GM19240 (cell line): ENCODE measurements at regions not wholly inside any gene's neighbourhood (a gene's known extent, or its start where the extent isn't known, plus 50 kb on each side); places are given as distances from the start of the nearest gene placed in this dataset.

Source experiments
- DNase-seq: peaks from one replicate; pipeline ENCODE4 v3.0.0; 2011; ENCODE audit warnings: low spot score; ENCODE audit not compliant: insufficient read length

DNA sequence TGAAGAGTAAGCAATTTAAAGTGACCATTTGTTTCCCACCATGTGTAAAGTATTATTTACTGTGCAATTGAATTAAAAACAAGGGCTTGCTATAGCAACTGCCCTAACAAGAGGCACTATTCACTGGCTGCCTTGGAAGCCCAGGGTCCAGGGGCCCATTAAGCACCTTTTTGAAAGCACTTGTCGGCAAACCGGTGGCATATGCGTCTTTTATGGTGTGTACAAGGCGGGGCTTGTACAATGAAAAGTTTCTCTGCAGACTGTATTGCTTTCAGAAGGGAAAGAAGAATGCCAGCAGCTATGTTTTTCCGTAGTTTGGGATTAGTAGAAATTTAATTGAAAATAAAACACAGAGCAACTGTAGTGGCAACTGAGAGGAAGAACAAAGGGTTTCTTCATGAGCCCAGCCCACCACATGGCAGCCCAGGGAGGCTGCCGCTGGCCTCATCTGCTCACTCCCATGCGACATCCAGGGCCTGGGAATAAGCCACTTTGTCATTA is 279.5 kb upstream of the PARD3B start:
- DNase-seq, result no peak

DNA sequence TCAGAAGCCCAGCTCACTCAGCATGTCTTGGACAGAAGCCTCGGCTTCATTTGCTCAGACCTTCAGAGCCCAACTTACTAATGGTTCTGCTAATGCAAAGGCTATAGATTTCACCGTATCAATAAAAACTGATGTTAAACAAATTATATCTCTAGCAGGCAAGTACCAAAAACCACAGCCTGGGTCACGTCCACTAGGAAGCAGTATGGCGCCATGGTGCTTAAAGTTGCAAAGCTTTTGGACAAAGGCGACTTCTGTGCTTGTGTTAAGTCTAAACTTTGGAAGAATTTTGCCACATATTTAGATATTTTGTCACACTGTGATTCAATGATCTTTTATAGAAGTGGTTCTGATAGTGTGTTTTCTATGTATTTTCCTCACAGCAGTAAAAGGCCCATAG is 276.8 kb upstream of the PARD3B start:
- no peak for DNase-seq

GRCh38 chr2:204268971-204269370 is 276.3 kb upstream of the PARD3B start:
- no peak for DNase-seq

DNA sequence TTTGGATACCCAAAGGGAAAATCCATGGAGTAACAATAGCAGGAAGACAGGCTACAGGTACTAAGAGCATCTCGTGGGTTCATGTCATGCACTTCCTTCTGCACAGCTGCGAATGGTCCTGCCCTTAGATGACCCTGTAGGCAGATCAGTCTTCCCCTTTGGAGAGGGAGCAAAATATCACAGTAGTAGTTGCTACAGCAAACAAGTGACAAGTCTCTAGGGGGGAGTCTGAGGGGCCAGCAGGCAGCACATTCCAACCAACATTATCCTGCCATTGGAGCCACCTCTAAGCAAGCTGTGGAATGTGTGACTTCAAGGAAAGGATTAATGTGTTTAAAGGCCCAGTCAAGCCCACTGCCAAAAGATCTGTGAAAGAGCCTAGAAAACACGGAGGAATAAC is 273.2 kb upstream of the PARD3B start:
- no peak for DNase-seq

DNA sequence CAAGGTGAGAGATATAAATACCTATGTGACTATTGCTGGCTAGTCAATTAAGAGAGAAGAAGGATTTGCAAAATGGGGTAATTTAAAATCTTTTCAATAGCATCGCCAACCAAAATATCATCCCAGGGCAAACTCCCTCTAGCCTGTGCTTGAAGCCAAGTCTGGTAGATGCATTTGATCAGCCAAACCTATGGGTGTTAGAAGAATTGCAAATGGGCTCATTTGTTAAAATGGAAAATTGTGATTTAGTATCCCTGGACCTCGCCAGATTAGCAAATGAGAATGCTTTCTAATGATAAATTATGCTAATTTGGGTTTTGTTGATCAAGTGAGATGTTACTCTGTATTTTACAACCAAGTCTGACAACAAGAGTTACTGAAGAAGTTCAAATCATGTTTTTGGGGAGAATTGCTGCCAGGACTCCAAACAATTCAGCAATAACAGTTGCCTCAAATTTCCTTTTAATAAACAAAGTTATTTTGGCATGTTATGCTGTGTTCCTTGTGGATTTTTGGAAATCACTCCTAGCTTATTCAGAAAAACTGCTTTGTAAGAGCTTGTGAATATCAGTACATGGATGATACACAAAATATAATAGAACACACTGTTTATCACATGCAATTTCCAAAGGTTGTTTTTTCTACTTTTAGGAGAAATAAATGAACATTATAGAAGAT is 272.5 kb upstream of the PARD3B start:
- DNase-seq, result no peak

DNA sequence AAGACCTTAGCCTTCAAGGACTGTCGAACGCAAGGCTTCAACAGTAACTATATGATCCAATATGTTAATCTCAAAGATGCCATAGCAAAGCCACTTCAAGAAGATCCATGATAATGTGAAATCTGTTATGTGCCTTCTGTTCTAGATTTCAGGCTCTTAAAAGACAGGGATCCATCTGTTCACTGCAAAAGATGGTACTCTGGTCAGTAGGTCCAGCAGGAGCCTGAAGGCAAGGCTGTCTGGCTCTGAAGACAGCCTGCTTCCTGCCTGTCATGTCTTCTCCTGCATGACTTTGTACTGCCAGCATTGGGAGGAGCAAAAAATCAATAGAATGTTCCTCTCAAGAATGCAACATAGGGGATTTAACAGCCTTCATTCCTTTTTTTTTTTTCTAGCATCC is 270.8 kb upstream of the PARD3B start:
- DNase-seq, result no peak

GRCh38 chr2:204274991-204275390 is 270.3 kb upstream of the PARD3B start:
- no peak for DNase-seq

DNA sequence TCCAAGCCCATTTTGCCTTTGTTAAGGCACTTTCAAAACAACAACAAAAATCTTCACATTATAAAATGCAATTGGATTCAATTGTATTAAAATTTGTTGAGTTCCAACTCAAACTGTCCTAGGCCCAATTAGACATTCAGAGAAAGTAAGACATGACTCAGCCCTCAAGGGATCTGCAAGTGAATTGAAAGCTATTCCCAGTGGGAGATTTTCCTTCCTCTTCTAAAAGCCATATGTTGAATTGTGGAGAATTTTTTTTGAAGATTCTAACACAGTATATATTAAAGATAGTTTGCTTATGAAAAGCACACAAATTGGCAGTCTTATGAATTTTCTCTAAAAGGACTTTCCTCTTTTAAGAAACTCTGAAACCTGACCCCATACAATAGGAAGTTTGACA is 268.0 kb upstream of the PARD3B start:
- DNase-seq, result no peak

DNA sequence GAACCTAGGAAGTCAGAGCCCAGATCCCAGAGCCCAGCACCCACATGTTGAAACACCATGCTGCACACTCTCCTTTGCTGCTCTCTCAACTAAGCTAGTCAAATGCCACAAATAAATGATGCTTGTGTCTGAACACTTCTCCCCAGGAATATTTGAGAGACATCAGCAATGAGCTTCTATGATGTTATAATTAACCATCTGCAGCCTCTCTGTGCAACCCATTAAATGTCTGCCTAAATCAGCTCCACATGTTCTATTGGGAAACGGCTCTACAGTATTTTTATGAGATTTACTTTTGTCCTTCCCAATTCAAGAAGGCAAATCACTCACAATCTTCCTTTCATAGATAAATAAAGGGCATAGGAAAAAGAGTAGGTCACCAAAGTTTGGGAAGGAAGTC is 266.8 kb upstream of the PARD3B start:
- no peak for DNase-seq

- no peak for DNase-seq
Observed at GRCh38 chr2:204279819-204280218, 265.5 kb upstream of the PARD3B start.

- no peak for DNase-seq
Observed at GRCh38 chr2:204280262-204280668, 265.0 kb upstream of the PARD3B start.

DNA sequence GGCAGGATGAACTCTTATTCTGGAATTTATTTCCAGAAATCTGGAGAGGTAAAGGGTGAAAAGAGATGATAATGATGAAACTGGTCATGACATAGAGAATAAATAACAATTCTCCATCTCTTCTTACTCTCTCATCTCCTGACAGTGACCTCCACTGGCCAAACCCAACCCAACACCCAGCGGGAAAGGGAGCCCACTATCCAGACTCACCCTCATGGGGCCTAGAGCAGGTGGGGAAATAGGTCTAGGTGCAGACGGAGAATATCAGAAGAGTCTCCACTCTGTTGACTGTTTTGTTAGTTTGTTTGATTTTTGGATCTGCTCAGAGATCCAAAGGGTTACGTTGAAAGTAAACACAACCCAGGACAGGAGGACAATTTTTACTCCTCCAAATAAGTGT is 263.2 kb upstream of the PARD3B start:
- no peak for DNase-seq

- no peak for DNase-seq
Observed at GRCh38 chr2:204282525-204282924, 262.8 kb upstream of the PARD3B start.

- DNase-seq, result no peak
Observed at GRCh38 chr2:204289066-204289465, 256.2 kb upstream of the PARD3B start.

DNA sequence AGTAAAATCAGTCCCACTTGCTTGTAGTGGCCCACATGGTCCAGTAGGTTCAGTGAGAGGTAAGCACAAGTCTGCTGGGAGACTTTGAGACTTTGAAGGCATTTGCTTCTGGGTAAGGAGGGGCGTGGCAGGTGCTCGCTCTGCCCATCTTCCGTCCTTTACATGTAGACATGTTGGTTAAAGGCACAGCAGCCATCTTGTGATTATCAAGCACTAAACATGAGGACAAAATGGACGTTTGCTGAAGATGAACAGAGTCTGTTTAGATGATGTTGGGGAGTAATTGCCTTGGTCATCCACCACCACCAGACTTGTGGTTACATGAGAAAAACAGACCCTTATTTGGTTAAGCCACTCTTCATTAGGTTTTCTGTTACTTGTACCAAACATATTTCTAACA is 252.8 kb upstream of the PARD3B start:
- DNase-seq, result no peak

GRCh38 chr2:204293884-204294747 is 251.2 kb upstream of the PARD3B start:
- no peak for DNase-seq

DNA sequence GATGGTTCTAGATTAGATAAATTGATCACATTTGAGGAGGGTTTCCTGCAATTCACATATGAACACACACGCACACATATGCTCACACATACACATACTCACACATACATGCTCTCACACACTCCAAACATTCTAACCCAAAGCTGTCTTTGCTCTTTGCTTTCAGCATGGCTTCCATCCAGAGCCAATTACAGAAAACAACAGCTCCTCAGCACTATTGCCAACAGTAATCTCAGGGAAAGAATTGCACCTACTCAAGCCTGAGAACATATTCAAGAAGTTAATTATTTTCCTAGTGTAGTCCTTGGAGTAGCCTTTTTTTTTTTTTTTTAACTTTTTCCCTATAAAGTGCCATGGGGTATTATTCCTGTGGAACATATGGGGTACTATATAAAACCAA is 246.9 kb upstream of the PARD3B start:
- no peak for DNase-seq

GRCh38 chr2:204299766-204300165 is 245.5 kb upstream of the PARD3B start:
- DNase-seq, result no peak

DNA sequence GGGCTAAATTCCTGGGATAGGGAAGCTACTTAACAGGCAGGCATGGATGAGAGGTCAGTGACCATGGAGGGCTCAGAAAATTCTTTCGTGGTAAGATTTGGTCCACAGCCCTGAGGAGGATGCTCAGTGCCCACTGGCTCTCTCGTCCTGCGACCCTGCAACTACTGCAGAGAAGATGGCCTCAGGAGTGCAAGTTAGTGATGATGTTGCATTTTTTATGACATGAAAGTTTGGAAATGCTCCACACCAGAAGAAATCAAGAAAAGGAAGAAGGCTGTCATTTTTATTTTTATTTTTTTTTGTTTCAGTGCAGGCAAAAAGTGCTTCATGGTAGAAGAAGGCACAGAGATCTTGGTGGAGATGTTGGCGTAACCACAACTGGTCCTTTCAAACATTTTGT is 238.6 kb upstream of the PARD3B start:
- no peak for DNase-seq

DNA sequence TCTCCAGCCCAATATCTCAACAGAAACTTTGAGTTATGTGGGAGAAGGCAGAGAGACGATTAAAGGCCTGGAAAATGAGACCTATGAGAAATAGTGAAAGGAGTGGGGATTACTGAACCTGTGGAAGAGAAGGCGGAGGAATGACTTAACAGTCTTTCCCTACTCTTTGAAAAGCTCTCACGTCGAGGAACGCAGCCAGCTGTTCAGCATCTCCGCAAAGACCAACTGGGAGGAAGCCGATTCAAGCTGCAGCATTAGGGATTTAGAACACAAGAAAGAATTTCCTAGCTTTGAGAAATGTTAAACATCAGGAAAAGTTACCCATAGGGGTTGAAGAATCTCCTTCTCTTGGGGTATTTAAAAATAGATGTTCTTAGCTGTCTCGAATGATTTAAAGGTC is 233.2 kb upstream of the PARD3B start:
- DNase-seq, result no peak

DNA sequence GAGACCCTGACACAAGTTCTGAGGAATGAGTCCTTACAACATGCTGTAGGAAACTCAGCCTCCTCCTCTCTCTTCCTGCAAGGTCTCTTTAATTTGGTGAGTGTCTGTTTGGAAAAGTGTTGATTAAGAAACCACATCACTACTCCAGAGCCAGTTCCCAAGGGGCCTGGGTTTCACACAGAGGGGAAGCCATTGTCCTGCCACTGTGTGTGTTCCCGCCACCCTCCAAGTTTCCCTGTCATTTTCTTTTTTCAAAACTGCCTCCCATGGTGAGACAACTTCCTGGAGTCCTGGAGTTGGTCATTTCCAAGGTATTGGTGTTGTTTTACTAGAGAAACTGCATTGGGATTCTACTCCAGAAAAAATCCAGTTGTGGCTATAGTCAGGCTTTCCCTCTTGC is 232.0 kb upstream of the PARD3B start:
- DNase-seq, result no peak

DNA sequence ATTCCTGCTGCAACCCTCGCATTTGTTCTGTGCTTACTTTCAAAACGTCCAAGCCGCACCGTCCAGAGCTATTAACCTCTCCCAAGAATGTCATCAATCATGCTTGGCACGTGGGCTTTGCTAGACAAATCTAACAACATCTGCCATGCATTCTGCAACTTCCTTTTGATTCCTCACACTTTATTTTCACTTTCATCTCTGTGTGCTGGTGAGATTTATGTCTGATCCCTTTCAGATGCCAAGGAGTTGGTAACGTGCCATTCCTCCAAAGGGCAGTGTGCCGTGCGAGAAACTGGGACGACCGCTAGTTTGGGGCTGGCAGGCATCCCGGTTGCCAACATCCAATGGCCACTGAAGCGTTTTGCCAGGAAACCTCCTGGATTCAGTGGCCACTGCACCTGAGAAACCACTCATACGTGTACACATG is 230.0 kb upstream of the PARD3B start:
- no peak for DNase-seq

DNA sequence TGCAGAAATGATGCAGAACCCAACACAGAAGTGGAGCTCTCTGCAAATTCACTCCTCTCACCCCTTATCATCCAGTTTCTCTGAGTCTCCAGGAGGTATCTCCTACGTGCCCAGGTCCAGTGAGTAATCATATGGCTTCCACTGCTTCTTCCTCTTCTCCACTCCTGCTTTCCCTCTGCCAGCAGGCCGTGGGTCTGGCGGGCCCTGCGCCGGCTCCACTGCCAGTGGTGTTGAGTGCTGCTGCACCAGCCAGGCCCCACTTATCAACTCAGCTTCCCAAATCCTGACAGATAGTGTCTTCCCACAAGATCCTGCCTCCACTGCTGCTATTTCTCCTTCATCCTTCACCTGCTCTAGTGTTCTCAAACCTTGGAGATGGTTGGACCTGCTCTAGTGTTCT is 227.6 kb upstream of the PARD3B start:
- DNase-seq, result no peak
